Activated CD4-positive, alpha-beta T cell treated with anti-CD3 and anti-CD28 coated beads for 1 hour (primary cell): ENCODE measurements at regions not wholly inside any gene's neighbourhood (a gene's known extent, or its start where the extent isn't known, plus 50 kb on each side); places are given as distances from the start of the nearest gene placed in this dataset.
"Not testable (repeated sequence)": the region's sequence is repeated elsewhere in the genome, so short reads cannot be mapped to it uniquely, and the experiment has no call there.

Source experiments
- DNase-seq: peaks from one replicate; pipeline ENCODE4 v3.0.0-alpha.2; 2020

DNA sequence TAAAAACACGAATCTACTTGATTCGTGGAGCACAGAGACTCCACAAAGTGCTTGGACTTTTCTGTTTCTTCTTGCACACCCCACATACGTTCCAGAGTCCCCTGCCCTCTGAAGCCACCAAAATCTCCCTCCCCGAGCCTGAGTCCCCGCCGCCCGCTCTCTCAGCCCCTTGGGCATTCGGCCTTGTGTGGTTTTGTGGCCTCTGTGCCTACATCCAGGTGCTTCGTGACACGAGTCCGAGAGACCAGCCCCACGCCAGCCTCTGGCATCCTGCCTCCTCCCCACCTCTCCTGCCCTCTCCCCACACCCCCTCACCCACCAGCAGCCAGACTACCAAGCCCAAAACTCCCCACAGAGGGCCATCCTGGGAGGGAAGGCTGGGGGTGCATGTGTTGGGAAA lies 87.8 kb upstream of the PPP1R26 start:
- DNase-seq: no peak

DNA sequence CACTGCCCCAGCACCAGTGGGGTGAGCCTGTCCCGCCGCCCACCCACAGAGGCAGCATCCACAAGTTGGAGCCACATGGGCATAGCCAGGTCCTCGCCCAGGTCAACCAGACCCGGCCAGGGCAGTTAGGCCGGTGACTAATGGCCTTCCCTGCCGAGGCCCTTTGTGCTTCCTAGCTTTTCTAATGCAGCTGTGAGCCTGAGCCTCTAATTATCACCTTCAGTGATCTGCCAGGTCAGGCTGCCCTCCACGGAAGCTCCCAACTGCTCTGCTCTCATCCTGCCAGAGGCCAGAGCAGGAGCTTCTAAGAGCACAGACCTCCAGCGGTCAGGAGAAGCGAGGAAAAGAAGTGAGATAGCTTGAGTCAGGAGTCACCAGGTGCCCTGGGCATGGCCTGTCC lies 87.1 kb upstream of the PPP1R26 start:
- DNase-seq: no peak

DNA sequence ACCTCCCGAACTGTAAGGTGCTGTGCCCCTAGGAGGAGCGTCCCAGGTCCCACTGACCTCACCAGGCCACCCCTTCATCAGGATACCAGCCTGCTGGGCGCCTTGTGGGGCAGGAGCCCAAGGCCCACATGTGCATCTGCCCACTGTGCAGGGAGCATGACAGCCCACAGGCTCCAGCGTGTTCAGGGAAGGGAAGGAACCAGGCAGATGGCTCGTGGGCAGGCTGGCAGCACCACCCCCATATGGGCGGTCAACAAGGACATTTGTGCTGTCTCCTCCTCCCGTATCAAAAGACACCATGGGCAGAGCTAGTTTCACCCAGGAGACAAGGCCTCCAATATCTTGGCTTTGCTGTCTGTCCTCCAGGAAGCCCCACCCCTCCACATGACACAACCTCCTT lies 85.5 kb upstream of the PPP1R26 start:
- DNase-seq: no peak

DNA sequence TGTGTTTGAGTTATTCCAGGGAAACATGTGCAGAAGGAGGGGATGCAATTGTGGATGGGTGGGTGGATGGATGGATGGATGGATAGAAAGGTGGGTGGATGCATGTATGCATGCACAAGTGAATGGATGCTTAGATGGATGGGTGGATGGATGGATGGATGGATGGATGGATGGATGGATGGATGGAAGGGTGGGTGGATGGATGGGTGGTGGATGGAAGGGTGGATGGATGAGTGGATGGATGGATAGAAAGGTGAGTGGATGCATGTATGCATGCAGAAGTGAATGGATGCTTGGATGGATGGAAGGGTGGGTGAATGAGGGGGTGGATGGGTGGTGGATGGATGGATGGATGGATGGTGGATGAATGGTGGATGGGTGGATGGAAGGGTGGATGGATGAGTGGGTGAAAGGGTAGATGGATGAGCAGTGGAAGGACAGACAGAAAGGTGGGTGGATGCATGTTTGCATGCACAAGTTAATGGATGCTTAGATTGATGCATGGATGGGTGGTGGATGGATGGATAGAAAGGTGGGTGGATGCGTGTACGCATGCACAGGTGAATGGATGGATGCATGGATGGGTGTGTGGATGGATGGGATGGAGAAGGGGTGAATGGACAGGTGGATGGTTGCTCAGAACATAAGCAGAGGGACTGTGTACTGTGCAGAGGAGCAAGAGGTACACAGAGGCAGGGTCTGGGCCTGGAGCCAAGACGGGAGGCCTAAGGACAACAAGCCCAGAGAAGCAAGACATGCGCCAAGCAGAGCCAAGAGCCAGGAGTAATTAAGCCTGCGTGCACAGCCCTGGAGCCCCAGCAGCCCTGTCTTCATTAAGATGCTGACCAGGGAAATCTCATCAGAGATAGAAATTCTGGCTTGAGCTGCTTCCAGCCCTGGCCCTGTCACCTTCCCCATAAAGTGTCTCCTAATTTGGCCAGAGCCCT lies 84.6 kb upstream of the PPP1R26 start:
- no peak for DNase-seq

DNA sequence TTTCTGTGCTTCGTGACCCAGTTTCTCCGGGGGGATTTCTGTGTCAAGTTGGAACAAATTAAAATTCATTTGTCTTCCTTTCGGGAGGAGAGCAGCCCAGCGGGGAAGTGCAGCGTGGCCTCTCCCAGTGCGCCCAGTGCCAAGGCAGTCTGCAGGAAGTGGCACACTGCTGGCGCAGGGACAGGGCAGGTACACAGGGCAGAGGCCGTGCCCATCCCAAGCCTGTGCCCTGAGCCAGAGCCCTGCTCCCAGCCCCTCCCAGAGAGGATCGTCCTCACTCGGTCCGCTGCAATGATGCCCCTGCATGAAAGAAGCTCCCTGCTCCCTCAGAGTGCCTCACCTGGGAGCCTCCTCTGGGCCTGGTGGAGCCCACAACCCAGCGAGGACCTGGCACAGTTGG lies 82.4 kb upstream of the PPP1R26 start:
- DNase-seq: no peak

DNA sequence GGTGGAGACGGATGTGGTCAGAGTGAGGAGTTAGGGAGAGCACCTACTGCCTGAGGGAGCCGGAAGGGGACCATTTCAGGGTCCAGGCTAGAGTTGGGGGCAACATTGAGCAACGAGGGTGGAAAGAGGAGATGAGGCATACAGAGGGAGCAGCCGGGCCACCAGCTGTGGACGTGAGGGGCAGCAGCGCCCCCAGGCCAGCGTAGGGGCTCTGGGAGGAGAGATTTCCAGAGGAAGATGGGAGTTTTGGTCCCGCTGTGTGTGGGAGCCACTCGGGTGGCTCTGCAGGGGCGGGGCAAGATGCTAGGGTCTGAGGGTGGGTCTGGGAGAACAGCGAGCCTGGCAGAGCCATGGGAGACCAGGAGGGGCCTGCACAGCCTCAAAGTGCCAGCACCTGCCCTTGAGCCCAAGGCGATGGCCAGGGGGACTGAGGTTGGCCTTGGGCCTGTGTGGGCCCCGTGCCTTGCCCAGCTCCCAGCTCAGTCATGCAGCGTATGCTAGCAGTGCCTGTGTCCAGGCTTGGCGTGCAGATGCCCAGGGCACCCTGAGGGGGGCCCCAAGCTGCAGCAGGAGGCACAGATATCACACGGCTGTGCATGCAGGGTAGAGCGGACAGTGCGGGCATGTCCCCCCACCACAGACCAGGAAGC lies 80.5 kb upstream of the PPP1R26 start:
- DNase-seq: no peak

DNA sequence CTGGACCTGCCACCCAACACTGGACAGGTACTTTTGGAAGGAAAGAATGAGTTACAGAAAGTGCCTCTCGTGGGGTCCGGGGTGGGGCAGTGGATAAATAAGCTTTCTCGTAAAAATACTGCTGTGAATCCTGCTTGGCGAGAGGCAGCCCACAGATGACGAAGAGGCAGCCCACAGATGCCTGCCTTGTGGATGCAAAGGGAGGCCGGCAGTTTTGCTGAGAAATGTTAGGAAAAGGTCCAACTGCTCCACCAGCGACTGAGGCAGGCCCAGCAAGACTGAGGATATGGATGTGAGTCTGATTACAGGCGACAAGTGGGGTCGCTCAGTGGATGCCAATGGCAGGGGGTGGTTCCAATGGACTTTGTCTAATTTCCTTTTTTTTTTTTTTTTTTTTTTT lies 79.1 kb upstream of the PPP1R26 start:
- DNase-seq: no peak

DNA sequence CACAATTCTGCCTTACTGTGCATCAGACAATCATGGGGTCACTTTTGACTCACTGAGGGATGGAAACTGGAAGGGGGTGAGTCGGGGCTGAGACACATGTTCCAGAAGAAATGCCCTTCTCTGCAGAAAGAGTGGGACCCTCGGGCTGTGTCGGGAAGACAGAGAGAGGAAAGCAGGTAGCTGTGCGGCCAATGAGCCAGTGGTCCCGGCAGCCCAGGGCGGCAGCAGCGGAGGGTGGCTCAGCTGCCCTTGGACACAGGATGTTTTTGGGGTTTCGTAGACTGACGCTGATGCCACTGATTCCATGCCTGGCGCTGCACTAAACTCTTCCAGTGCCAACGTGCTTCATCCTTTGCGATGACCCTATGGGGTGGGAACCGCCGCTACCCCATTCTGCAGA lies 78.4 kb upstream of the PPP1R26 start:
- no peak for DNase-seq

DNA sequence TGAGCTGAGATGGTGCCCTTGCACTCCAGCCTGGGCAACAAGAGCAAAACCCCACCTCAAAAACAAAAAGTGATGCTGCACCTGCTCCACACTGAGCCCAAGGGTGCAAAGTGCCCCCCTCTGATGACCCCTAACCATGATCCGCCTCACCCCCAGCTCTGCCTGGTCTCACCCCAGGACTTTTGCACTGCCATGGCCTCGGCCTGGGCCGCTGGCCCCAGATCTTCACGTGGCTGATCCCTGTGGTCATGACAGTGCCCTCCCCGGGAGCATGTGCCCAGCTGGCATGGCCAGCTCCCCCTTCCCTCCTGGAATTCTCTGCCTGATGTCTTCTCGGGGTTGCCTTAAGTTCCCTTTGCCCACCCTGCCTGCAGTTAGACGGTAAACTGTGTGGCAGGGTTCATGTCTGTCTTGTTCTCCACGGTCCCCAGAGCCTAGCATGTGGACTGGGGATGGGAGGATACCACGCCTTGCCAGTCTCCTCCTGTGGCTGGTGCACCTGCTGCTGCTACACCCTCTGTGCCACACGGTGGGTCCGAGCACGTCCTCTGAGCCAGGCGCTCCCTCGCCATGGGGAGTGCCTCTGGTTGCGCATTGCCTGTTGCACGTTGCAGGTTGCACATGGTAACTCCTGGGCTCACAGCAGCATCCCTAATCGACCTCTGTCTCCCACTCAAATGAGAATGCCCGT lies 77.4 kb upstream of the PPP1R26 start:
- no peak for DNase-seq

DNA sequence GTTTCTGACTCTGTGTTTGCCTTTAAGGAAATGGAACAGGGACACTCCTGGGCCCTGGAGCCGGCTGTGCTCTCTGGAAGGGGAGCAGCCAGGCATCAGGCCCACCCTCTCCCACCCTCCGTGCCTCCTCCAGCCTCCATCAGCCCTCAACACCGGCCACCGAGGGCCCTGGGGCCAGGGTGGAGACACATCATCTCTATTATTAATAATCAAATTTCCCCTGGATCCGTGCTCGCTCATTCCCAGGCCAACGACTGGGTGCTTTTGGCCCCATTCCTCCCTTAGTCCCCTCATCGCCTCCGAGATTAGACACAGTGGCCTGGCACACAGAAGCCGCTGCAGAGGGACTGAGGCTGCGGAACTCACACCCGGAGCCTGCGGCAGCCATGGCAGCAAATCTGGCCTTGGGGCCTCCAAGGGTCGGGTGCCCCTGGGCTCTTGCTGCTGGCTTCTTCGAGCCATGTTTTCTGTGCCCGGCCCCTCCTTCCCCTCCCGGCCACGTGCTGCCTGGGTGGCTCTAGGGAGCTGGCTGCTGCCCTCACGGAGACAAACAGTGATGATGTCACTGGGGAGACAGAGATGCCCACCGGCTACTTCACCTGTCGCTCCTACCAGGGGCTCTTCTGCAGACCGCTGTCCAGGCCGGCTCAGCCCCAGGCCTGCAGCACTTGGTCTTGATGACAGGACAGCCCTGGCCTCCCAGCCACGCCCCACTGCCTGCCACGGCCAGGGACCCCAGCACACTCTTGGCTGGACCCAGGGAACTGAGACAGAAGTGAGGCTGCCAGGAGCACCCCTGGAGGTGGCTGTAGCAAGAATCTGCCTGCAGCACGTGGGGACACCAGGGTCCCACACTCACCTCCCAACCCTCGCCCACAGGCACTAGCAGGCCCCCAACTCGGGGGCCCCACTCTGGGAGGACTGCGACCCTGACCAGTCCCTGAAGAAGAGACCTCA lies 76.6 kb upstream of the PPP1R26 start:
- DNase-seq: no peak

DNA sequence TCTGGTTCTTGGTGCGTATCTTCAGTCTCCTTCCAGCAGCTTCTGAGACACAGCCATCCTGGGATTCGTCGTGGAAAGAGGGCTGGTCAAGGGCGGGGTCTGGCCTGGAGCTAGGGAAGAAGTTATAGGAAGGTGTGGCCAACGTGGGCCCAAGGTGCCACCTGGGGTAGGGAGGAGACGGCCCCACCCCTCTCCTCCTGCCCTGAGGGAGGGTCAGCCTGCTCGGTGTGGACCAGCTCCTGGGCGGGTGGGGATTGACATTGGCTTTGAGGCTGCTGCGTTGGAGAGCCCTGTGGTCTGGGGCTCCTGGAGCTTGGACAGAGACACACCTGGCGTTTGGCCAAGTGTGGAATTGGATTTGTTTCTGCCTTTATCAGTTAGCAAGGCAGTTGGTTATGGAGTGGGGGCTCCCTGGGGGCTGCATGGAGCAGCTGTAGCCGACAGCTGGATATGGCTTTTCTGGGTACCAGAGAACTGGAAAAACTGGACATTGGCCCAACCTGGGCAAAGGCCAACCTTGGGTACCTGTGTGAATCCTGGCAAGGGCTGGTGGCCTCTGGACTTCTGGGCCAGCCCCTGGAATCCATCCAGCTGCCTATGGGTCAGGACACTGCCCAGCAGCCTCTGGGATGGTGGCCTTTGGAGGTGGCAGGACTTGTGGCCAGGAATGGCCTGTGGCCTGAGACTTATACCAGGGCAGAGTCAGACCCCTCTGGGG lies 75.7 kb upstream of the PPP1R26 start:
- DNase-seq: no peak

DNA sequence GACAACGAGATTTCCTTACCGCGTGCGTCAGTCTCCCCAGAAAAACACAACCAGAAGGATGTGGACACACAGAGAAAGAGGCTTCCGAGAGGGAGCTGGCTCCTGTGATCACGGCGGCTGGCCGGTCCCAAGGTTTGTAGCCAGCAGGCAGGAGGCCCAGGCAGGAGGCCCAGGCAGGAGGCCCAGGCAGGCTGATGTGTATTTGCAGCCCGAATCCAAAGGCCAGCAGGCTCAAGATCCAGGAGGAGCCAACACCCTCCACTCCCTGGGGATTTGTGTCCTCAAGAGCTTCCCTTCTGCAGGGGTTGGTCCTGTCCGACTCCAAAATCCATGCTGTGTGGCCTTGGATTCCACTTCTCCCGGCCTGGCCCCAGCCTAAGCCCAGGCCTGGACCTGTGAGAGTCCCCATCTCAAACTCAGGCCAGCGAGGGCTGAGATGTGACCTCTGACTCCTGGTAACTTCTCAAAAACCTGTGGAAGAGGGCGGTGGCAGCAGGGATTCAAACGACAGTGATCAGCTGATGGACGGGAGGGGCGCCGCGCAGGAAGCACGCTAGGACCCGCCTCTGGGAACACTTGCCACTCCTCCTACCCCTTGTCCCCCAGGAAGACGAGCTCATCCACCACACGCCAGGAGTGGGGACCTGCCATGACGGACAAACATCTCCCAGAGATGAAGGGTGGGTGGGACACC lies 75.0 kb upstream of the PPP1R26 start:
- no peak for DNase-seq

DNA sequence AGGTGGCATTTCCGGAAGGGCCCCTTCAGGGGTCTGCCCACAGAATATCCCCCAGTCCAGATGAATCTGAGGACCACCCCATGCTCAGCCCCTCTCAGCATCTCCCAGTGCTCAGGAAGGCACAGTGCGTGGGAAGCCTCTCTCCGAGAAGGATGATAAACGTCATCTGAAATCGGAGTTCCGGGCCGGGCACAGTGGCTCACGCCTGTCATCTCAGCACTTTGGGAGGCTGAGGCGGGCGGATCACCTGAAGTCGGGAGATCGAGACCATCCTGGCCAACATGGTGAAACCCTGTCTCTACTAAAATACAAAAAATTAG lies 74.5 kb upstream of the PPP1R26 start:
- DNase-seq: not testable (repeated sequence)

DNA sequence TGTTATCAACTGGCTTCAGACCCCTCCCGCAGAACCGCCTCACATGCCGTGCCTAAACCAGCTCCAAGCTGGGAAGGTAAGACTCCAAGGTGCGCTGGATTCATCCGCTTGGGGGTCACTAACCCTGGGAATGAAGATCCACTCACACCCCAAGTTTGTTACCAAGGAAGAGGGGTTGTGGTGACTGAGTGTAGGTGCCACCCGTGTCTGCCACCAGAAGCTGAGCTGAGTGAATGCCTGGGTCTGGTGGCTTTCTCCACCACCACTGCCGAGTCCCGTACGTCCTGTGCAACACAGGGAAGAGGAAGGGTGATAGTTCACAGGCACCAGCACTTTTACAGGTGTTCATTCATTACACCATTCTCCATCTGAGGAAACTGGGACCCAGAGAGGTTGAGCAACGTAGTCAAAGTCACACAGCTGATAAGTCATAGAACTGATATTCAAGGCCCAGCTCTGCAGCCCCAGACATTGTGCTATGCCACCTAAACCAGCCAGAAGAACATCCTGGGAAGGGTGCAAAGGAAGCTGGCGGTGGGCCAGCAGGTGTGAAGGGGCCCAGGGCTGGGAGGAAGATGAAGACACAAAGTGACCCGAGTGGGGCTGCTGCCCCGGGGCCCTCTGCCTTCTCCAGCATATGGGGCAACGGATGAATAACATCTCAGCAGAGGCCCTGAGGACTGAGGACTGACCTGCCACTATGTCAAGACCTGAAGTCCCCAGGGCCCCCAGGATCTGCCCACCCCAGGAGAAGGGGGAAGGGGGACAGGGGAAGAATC lies 70.9 kb upstream of the PPP1R26 start:
- no peak for DNase-seq

DNA sequence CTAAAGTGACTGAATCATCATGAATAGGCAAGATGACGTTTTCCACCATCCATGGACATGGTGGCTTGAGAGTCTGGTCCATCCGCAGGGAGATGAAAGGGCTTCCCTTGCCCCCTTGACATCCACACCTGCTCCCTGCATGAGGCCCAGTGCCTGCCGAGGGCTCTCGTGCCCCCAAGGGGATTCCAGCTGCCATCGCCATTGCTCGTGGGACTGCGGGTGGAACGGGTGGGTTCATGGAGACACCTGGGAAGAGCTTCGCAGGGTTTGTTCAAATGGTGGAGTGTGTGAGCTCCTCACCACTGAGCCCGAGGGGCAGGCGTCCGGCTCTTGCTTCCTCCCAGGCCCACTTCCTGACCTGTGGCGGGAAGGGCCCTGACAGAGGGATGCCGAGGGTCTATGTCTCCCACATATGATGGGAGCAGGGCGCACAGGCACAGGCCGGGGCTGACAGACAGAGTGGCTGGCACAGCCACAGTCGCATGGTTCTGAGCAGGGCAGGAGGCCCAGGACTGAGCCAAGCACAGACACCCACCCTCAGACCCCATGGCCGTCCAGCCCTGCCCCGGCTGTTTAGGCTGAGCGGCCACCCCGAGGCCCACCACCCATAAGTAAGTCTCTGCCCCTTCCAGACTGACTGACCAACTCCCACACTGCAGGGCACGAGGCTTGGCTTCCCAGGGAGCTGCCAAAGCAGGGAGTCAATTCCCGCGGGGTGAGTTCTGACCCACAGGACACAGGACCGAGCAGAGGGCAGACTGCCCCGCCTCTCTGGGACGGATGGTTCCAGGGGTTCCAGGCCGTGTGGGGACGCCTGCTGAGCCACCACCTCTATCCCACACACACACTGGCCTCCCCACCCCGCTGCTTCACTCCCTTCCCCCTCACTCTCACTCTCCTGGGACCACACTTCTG lies 70.0 kb upstream of the PPP1R26 start:
- no peak for DNase-seq

DNA sequence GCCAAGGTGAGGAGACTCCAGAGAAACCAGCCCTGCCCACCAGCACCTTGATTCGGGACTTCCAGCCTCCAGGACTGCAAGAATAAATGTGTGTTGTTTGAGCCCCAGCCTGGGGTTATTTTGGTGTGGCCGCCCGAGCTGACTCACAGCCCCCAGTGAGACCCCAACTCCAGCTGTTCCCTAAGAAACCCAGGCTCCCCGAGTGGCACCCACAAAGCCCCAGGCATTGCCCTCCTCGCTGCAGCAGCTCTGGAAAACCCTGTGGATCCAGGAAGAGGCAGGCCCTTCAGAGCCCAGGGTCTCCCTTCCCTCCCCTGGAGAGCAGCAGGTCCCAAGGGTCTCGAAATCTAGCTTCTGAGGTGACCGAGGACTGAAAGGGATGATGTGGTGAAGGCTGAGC lies 69.2 kb upstream of the PPP1R26 start:
- DNase-seq: no peak

DNA sequence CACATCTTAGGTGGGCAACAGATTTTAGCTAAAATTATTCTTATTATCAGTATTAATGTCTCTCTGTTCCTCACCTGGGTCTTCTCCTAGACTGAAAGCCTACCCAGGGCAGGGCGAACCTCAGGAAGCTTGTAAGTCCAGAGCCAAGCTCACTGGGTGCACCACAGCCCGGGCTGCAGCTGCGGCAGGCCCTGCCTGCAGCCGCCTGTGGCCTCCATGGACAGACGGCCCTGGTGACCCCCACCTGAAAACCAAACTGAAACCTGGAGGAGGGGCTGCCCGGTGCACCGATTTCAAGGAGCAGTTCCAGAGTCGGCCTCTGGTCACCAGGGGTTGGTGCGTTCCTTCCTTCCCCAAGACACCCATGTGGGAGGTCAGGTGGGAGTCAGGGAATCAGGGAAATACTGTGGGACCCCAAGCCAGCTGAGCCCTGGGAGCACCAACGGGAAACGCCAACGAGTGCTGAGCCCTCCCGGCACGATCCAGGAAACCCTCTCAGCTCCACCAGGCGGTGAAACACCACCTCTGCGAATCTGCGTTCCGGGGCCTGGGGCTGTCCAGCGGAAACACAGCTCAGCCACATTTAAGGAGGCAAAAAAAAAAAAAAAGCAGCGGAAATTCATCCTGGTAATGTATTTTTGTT lies 68.6 kb upstream of the PPP1R26 start:
- DNase-seq: no peak

DNA sequence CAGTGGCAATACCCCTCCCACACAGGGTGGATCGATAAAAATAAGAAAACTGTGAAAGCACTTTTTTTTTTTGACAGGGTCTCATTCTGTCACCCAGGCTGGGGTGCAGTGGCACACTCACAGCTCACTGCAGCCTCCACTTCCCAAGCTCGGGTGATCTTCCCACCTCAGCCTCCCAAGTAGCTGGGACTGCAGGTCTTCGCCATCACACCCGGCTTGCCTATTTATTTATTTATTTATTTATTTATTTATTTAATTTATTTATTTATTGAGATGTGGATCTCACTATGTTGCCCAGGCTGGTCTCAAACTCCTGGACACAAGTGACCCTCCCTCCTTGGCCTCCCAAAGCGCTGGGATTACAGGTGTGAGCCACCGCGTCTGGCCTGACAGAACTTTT lies 68.0 kb upstream of the PPP1R26 start:
- DNase-seq: not testable (repeated sequence)
